Skeletal muscle tissue (tissue), 3 donors: ENCODE measurements at regions not wholly inside any gene's neighbourhood (a gene's known extent, or its start where the extent isn't known, plus 50 kb on each side); places are given as distances from the start of the nearest gene placed in this dataset.

Source experiments
- H3K27ac ChIP-seq: one replicate; pipeline ENCODE4 v1.7.0; 2013; ENCODE audit warnings: mild to moderate bottlenecking, low read depth, low read length, inconsistent platforms
- H3K27me3 ChIP-seq, 3 donors: one replicate each; pipeline ENCODE4 v1.7.0; 2013; ENCODE audit warnings: low read length in 3 of 3; ENCODE audit not compliant: control insufficient read depth in 3 of 3, insufficient read depth in 3 of 3
- H3K36me3 ChIP-seq, 3 donors: one replicate each; pipeline ENCODE4 v1.7.0; 2013; ENCODE audit warnings: low read length in 3 of 3; ENCODE audit not compliant: control insufficient read depth in 3 of 3, insufficient read depth in 3 of 3
- H3K4me1 ChIP-seq, 3 donors: one replicate each; pipeline ENCODE4 v1.7.0; 2013; ENCODE audit warnings: low read length in 3 of 3, mild to moderate bottlenecking in 3 of 3; ENCODE audit not compliant: control insufficient read depth in 3 of 3, insufficient read depth in 3 of 3
- H3K4me3 ChIP-seq, 3 donors: one replicate each; pipeline ENCODE4 v1.7.0; 2013; ENCODE audit warnings: low read length in 3 of 3
- H3K9ac ChIP-seq, 3 donors: one replicate each; pipeline ENCODE4 v1.7.0; 2013; ENCODE audit warnings: low read length in 3 of 3, mild to moderate bottlenecking in 3 of 3, moderate library complexity in 2 of 3, low read depth in 1 of 3
- H3K9me3 ChIP-seq, 3 donors: one replicate each; pipeline ENCODE4 v1.7.0; 2013; ENCODE audit warnings: low read length in 3 of 3; ENCODE audit not compliant: control insufficient read depth in 3 of 3
- donor health status: Osteomylitis.

DNA sequence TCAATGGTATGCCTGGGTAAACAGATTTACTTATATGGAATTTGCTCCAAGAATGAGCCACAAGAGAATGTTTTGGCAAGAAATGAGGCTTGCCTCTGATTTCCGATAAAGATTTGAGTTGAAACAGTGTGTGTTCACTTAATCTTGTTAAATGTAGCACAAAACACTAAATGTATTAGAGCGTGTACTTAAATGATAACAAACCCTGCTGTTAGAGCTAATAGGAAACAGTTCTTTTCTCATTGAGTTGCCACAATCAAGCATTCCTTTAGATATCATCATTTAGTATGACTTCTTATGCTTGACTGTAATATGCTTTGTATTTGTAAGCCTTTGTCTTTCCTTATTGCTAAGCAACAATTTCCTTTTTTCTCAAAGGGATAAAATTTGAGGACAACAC, 353.6 kb upstream of the ZNF717 start:
- Histone ChIP-seq H3K27ac (no peak overlapping the region), H3K27me3 (no peaks in the 10 kb centered on the region), H3K4me1 (no peaks in the 10 kb centered on the region), H3K9me3 (no peaks in the 10 kb centered on the region), H3K4me3 (no peak overlapping the region), H3K9ac (no peak overlapping the region), H3K36me3 (no peaks in the 10 kb centered on the region)

DNA sequence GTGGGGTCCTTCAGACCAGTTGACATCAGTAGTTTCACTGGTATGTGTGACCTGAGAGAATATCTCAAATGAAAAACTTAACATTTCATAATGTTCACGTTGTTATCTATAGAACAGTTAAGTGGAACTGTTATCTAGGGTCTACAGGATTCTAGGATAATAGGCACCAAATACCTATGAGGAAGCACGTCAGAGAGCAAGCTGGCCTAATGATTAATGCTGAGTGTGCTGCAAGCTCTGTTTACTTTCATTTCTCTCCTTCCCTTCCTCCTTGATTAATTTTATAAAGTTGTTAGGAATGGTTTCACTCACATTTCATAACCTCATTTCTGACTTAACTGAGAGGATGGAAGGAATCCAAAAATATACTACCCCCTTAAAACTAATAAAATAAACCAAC, 362.5 kb upstream of the ZNF717 start:
- Histone ChIP-seq H3K9ac (no peak overlapping the region), H3K4me1 (no peaks in the 10 kb centered on the region), H3K27me3 (no peaks in the 10 kb centered on the region), H3K4me3 (no peak overlapping the region), H3K36me3 (no peaks in the 10 kb centered on the region), H3K27ac (no peak overlapping the region), H3K9me3 (peaks cover 0 to 8% (median 0%) of the 10 kb centered on the region in 3 donors)

DNA sequence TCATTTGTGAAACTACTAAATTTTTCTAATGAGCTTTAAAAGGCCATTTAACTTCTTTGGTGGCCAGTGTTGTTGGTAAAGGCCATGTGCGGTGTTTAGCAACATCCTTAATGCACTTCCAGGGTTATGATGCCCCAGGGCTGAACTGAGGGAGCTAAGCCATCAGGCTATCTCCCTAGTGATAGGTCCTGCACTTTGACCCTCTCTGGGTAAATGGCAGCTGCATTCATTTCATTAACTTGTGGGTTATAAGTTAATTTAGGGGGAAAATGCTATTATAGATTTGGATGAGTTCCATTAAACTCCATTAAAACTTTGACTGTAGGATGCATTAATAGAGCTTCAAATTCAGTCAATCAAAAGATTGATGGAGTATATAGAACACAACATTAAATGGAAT, 366.7 kb upstream of the ZNF717 start:
- H3K4me3 ChIP-seq, result no peak overlapping the region

DNA sequence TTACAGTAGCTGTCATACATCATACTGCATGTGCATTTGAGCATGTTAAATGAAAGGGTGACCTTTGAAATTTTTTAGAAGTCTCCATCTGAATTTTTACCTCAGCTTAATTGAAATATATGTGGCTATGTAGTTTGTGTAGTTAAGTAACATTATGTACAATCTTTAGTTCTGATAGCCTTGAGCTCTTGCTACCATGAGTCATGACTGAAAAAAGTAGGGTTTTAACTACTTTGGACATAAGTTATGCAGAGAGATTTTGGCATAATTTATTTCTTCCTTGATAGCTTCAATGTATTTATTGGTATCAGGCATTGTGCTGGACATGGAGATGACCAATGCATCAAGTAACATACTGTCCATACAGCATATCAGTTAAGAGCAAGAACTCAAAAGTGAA, 376.5 kb upstream of the ZNF717 start:
- Histone ChIP-seq H3K4me1 (no peaks in the 10 kb centered on the region), H3K4me3 (no peak overlapping the region), H3K36me3 (no peaks in the 10 kb centered on the region), H3K27ac (no peak overlapping the region), H3K27me3 (no peaks in the 10 kb centered on the region), H3K9me3 (no peaks in the 10 kb centered on the region), H3K9ac (no peak overlapping the region)

More for the DNA sequence above, 366.7 kb upstream of the ZNF717 start:
- Histone ChIP-seq H3K9me3 (peaks cover 0 to 8% (median 0%) of the 10 kb centered on the region in 3 donors), H3K36me3 (no peaks in the 10 kb centered on the region), H3K27me3 (no peaks in the 10 kb centered on the region), H3K4me1 (no peaks in the 10 kb centered on the region), H3K9ac (no peak overlapping the region), H3K27ac (no peak overlapping the region)

DNA sequence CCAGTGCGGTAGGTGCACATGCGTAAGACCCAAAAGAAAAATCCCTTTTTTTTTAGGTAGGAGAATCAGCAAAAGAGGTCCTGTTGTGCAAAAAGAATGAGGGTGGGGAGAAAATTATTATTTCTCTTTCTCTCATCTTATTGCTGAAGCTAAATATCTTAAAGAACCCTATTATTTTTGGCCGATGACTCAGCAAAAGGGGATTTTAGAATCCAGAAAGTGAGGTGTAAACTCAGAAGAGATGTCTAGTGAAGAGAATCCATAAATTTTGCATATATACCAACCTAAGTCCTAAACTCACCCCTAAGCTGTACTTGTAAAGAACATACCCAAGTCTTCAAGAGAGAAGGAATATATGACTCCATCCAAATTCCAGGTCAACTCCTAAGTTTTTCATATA, 386.3 kb upstream of the ZNF717 start:
- H3K27ac ChIP-seq, result no peak overlapping the region
- H3K9me3 ChIP-seq, result no peaks in the 10 kb centered on the region
- H3K9ac ChIP-seq, result no peak overlapping the region
- no peaks in the 10 kb centered on the region for H3K36me3 ChIP-seq
- no peak overlapping the region for H3K4me3 ChIP-seq
- H3K4me1 ChIP-seq, result no peaks in the 10 kb centered on the region
- H3K27me3 ChIP-seq, result no peaks in the 10 kb centered on the region

DNA sequence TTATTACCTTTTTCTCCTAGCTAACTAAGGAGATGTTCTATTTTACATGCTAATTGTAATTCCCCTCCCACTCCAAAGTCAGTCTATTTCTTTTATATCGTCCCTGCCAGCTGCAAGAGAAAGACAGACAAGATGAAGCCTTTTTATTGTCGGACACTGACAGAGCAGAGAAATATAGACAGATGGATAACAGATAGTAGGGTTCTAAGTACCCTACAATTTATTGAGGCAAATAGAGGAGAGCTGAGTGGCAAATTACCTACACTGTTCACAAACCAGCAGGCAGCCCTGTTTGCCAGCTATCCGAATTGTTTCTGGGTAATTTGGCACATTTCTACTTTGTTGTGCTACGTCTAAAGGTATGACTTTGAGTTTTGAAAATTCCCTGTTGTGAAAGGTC, 392.3 kb upstream of the ZNF717 start:
- no peaks in the 10 kb centered on the region for H3K9me3 ChIP-seq
- H3K9ac ChIP-seq, result no peak overlapping the region
- no peak overlapping the region for H3K4me3 ChIP-seq
- H3K27ac ChIP-seq, result no peak overlapping the region
- H3K4me1 ChIP-seq, result no peaks in the 10 kb centered on the region
- no peaks in the 10 kb centered on the region for H3K27me3 ChIP-seq
- no peaks in the 10 kb centered on the region for H3K36me3 ChIP-seq

DNA sequence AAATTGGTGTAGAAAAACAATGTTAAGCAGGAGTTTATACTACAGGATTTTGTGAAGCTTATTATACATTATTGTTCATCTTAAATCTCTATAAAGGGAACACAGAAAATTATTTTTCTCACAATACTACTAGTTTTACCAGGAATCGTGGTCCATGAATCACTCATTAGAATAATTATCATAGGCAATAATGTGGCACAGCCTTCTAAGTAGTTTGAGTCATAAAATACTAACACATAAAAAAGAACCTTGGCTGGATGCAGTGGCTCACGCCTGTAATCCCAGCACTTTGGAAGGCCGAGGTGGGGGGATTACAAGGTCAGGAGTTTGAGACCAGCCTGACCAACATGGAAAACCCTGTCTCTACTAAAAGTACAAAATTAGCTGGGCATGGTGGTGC, 393.1 kb upstream of the ZNF717 start:
- H3K27me3 ChIP-seq, result no peaks in the 10 kb centered on the region
- no peaks in the 10 kb centered on the region for H3K36me3 ChIP-seq
- no peak overlapping the region for H3K9ac ChIP-seq
- no peak overlapping the region for H3K27ac ChIP-seq
- no peaks in the 10 kb centered on the region for H3K4me1 ChIP-seq
- H3K9me3 ChIP-seq, result no peaks in the 10 kb centered on the region
- no peak overlapping the region for H3K4me3 ChIP-seq

DNA sequence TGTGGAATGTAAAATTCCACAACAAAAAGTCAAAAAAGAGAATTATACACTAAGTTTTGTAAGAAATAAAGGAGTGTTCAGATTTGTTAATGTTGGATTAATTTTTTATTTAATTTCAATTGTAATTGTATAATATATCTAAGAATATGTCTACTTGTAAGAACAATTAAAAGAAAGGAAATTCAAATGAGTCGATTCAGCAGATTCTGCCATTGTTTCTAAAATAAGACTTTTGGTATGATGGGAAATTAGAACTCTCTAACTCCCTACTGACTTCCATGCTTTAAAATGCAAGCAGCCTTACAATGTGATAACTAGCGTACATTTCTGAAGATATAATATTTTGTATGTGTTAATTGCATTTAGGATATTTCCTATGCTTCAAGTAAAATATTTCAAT, 395.9 kb upstream of the ZNF717 start:
- H3K9ac ChIP-seq, result no peak overlapping the region
- no peaks in the 10 kb centered on the region for H3K27me3 ChIP-seq
- H3K27ac ChIP-seq, result no peak overlapping the region
- H3K36me3 ChIP-seq, result no peaks in the 10 kb centered on the region
- no peaks in the 10 kb centered on the region for H3K4me1 ChIP-seq
- no peak overlapping the region for H3K4me3 ChIP-seq
- H3K9me3 ChIP-seq, result no peaks in the 10 kb centered on the region

DNA sequence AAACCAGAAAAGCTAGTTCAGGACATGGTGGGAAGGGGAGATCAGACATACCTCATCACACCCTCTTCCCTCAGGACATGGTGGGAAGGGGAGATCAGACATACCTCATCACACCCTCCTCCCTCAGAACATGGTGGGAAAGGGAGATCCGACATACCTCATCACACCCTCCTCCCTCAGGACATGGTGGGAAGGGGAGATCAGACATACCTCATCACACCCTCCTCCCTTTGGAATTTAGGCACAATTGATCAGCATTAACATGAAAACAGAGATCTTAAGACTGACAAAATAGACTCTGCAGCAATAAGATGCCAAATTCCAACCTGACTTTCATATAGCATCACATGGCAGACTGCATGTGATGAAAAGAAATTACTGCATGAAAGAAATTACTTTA, 412.7 kb upstream of the ZNF717 start:
- H3K4me1 ChIP-seq, result no peaks in the 10 kb centered on the region
- H3K27me3 ChIP-seq, result no peaks in the 10 kb centered on the region
- no peak overlapping the region for H3K27ac ChIP-seq
- H3K9me3 ChIP-seq, result peaks cover 0 to 4% (median 0%) of the 10 kb centered on the region in 3 donors
- no peak overlapping the region for H3K9ac ChIP-seq
- H3K36me3 ChIP-seq, result no peaks in the 10 kb centered on the region
- no peak overlapping the region for H3K4me3 ChIP-seq

DNA sequence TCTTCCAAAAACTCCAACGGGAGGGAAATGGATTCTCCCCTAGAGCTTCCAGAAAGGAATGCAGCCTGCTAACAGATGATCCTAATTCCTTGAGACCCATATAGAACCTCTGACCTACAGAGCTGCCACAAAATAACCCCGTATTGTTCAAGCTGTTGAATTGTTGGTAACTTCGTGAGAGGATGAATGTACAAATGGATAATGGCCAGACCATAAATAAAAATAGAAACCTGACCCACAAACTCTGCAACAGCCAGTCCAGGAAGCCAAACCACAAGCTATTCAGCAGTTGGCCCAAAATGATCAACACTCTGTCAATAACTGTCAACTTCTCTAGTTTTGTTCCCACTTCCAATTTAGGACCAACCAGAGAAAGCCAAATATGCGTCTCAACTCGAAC, 414.0 kb upstream of the ZNF717 start:
- no peaks in the 10 kb centered on the region for H3K27me3 ChIP-seq
- H3K36me3 ChIP-seq, result no peaks in the 10 kb centered on the region
- H3K9ac ChIP-seq, result no peak overlapping the region
- H3K4me3 ChIP-seq, result no peak overlapping the region
- H3K9me3 ChIP-seq, result peaks cover 0 to 4% (median 0%) of the 10 kb centered on the region in 3 donors
- no peaks in the 10 kb centered on the region for H3K4me1 ChIP-seq
- H3K27ac ChIP-seq, result no peak overlapping the region

DNA sequence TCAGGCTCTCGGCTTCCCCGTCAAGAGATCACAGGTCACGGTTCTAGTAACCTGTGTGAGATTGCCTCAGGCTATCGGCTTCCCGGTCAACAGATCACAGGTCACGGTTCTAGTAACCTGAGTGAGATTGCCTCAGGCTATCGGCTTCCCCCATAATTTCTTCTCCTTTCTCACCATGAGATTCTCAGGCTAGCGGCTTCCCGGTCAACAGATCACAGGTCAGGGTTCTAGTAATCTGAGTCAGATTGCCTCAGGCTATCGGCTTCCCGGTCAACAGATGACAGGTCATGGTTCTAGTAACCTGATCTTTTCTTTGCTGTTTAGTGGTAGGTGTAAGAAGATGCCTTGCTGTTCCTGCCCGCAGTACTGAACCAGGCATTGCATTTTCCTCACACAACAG, 418.2 kb upstream of the ZNF717 start:
- peaks cover 0 to 4% (median 0%) of the 10 kb centered on the region in 3 donors for H3K9me3 ChIP-seq
- H3K4me3 ChIP-seq, result no peak overlapping the region
- no peaks in the 10 kb centered on the region for H3K36me3 ChIP-seq
- H3K27ac ChIP-seq, result no peak overlapping the region
- no peak overlapping the region for H3K9ac ChIP-seq
- no peaks in the 10 kb centered on the region for H3K4me1 ChIP-seq
- H3K27me3 ChIP-seq, result no peaks in the 10 kb centered on the region
